ENCODE measurements at regions not wholly inside any gene's neighbourhood (a gene's known extent, or its start where the extent isn't known, plus 50 kb on each side); places are given as distances from the start of the nearest gene placed in this dataset.

DNA sequence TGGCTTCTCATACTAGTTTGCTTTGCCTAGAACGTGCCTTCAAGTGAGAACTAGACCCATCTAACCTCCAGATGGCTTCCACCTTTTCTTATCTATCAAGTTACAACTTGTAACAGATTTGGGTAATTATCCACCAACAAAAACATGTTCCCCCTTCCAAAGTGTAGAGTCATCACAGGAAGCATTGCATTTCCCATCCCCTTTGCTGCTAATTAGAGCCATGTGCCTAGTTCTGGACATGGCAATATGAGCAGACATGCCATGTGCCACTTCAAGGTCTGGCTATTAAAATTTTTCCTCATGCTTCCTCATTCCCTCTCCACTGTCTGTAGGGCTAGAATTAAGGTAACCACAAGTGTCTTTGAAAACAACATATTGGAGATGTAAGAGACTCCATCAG, 814.4 kb downstream of the TENT5A start:
- TF ChIP-seq, protein P1, sequence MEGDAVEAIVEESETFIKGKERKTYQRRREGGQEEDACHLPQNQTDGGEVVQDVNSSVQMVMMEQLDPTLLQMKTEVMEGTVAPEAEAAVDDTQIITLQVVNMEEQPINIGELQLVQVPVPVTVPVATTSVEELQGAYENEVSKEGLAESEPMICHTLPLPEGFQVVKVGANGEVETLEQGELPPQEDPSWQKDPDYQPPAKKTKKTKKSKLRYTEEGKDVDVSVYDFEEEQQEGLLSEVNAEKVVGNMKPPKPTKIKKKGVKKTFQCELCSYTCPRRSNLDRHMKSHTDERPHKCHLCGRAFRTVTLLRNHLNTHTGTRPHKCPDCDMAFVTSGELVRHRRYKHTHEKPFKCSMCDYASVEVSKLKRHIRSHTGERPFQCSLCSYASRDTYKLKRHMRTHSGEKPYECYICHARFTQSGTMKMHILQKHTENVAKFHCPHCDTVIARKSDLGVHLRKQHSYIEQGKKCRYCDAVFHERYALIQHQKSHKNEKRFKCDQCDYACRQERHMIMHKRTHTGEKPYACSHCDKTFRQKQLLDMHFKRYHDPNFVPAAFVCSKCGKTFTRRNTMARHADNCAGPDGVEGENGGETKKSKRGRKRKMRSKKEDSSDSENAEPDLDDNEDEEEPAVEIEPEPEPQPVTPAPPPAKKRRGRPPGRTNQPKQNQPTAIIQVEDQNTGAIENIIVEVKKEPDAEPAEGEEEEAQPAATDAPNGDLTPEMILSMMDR (IDR thresholded peaks at IDR 0.05; ENCODE audit: low read depth, low read length, poor library complexity, severe bottlenecking) = no peak
- no peak for TF ChIP-seq EZH2phosphoT487 (IDR thresholded peaks at IDR 0.05; ENCODE audit: borderline replicate concordance, low read length)

All from DOHH2 (cell line).